Vagina (tissue), 2 donors: ENCODE measurements at regions not wholly inside any gene's neighbourhood (a gene's known extent, or its start where the extent isn't known, plus 50 kb on each side); places are given as distances from the start of the nearest gene placed in this dataset.

Experiments
- DNase-seq, 2 donors: peaks; one replicate each; pipeline ENCODE4 v3.0.0-alpha.2; 2017; ENCODE audit errors: extremely low spot score in 2 of 2
- H3K27ac ChIP-seq: fragments of 200-600 bp; sonication (generic); one replicate; pipeline ENCODE4 v1.5.1; 2019
- H3K27me3 ChIP-seq: fragments of 200-600 bp; sonication (generic); one replicate; pipeline ENCODE4 v1.5.1; 2019
- H3K36me3 ChIP-seq, 2 donors: fragments of 200-600 bp; sonication (generic); one replicate each; pipeline ENCODE4 v1.5.1; 2017 to 2019
- H3K4me1 ChIP-seq: fragments of 200-600 bp; sonication (generic); one replicate; pipeline ENCODE4 v1.5.1; 2019
- H3K4me3 ChIP-seq, 2 donors: fragments of 200-600 bp; sonication (generic); 1 replicate in 1 of 2; 2 replicates in 1 of 2; pipeline ENCODE4 v1.5.1; 2016 to 2019
- H3K9me3 ChIP-seq: fragments of 200-600 bp; sonication (generic); one replicate; pipeline ENCODE4 v1.5.1; 2019
- POLR2A ChIP-seq, 2 donors: fragments of 450-650 bp; IDR thresholded peaks; one replicate each; pipeline ENCODE4 v1.6.1; 2017; ENCODE audit warnings: antibody characterized with exemption in 2 of 2, mild to moderate bottlenecking in 2 of 2, moderate library complexity in 2 of 2
- POLR2AphosphoS5 ChIP-seq, 2 donors: sonication (generic); formaldehyde crosslinking; IDR thresholded peaks; one replicate each; pipeline ENCODE4 v1.9.0; 2017; ENCODE audit warnings: antibody characterized with exemption in 2 of 2, mild to moderate bottlenecking in 2 of 2, low read depth in 1 of 2; ENCODE audit not compliant: insufficient read depth in 1 of 2
- intact Hi-C: fragments of 100-400 bp; cut with DNase I; formaldehyde crosslinking; loops from one replicate; pipeline ENCODE4 v1.15.1; 2023
- TF ChIP-seq, protein P1 (sequence below), 3 experiments: fragments of 450-650 bp in 2 of 3; fragments of 200-600 bp in 1 of 3; sonication (generic) in 1 of 3; IDR thresholded peaks; one replicate each; pipeline ENCODE4 v1.5.1; 2017 to 2019; ENCODE audit warnings: antibody characterized with exemption in 3 of 3, mild to moderate bottlenecking in 2 of 3, moderate library complexity in 2 of 3

DNA sequence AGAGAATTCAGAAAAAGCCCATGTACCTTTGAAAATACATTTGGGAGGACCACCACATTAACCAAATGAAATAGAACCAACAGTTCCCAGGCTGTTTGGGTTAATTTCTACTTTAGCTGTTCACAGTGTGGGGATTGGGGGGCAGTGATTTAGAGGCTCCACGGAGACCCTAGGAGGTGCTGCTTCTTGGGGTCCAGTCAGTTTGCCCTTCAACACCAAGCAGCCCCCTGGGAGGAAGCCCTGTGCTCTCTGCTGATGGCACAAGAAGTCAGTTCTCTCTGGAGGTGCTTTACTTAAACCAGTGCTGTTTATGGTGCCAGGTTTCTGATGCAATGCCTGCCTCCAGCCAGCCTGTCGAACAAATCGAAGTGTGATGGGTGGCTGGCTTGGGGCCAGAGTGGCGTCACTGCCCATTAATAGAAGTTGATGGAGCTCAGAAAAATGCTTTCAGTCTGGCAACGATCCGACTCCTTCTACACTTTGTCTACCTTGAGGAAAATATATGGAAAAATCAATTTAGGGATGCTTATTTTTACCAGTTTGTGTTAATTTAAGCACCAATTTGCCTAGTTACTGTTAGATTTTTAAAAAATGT, 134.0 kb downstream of the SNX18 start:
- TF ChIP-seq, protein P1, sequence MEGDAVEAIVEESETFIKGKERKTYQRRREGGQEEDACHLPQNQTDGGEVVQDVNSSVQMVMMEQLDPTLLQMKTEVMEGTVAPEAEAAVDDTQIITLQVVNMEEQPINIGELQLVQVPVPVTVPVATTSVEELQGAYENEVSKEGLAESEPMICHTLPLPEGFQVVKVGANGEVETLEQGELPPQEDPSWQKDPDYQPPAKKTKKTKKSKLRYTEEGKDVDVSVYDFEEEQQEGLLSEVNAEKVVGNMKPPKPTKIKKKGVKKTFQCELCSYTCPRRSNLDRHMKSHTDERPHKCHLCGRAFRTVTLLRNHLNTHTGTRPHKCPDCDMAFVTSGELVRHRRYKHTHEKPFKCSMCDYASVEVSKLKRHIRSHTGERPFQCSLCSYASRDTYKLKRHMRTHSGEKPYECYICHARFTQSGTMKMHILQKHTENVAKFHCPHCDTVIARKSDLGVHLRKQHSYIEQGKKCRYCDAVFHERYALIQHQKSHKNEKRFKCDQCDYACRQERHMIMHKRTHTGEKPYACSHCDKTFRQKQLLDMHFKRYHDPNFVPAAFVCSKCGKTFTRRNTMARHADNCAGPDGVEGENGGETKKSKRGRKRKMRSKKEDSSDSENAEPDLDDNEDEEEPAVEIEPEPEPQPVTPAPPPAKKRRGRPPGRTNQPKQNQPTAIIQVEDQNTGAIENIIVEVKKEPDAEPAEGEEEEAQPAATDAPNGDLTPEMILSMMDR (IDR thresholded peaks at IDR 0.05): no peak
- TF ChIP-seq POLR2AphosphoS5 (IDR thresholded peaks at IDR 0.05; ENCODE audit: insufficient read depth in 1 of 2, low read depth in 1 of 2): peak in 1 of 2 donors; percentile 15
- Histone ChIP-seq H3K9me3 (no peaks in the 10 kb centered on the region), H3K4me3 (no peak overlapping the region), H3K27me3 (no peaks in the 10 kb centered on the region), H3K4me1 (peaks cover 13% of the 10 kb centered on the region), H3K27ac (peak overlapping the region; percentile 24), H3K36me3 (no peaks in the 10 kb centered on the region)
- intact Hi-C loops: no loop called here
- no peak for DNase-seq

DNA sequence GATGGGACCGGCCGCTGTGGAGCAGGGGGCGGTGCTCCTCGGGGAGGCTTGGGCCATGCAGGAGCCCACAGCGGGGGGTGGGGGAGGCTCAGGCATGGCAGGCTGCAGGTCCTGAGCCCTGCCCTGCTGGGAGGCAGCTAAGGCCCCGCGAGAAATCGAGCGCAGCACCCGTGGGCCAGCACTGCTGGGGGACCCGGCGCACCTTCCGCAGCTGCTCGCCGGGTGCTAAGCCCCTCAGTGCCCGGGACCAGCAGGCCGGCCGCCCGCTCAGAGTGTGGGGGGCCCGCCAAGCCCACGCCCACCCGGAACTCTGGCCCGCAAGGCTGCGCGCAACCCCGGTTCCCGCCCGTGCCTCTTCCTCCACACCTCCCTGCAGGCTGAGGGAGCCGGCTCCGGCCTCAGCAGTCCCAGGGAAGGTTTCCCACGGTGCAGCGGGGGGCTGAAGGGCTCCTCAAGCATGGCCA, 131.5 kb downstream of the SNX18 start:
- Histone ChIP-seq H3K4me1 (peaks cover 24% of the 10 kb centered on the region), H3K4me3 (no peak overlapping the region), H3K27ac (no peak overlapping the region), H3K27me3 (no peaks in the 10 kb centered on the region), H3K36me3 (no peaks in the 10 kb centered on the region), H3K9me3 (no peaks in the 10 kb centered on the region)
- TF ChIP-seq POLR2A (IDR thresholded peaks at IDR 0.05): no peak
- TF ChIP-seq, protein P1 (IDR thresholded peaks at IDR 0.05): no peak
- no peak for TF ChIP-seq POLR2AphosphoS5 (IDR thresholded peaks at IDR 0.05; ENCODE audit: insufficient read depth in 1 of 2, low read depth in 1 of 2)
- DNase-seq: no peak
- intact Hi-C loops: loop anchor here (10.0 kb wide), 1 partner anchor 196 kb away; no protein-coding TSS in a partner anchor

DNA sequence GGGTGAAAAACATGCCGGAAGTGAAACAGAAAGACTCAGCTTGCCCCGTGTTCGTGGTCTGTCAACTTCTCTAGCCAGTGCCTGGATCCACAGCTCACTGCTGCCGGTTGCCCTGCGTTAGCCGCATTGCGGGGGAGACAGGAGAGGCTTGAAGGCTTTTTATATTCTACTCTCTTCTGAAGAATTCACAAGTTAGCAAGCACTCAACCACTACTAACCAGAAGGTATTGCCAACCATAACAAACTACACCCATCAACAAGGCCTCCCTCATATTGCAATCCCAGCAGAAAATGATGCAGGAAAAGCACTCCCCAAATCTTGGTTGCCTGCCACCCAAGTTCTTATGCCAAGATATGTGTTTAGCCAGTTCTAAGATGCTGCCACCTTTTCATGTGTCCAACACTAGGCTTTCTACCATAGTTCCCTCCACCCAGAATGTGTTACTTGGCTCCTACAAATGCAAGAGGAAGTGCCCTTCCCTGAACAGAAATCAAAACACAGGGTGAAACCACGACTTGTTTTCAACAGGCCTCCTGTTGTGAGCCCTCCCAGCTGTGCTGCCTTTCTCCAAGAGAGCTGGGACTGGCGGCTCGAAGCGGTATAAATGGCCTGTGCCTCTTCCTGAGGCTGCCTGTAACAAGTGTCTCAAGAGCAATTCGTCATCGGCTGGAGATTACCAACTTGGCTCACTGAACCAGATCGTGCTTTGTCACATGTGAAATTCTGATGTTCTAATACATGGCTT, 129.0 kb downstream of the SNX18 start:
- H3K36me3 ChIP-seq: no peaks in the 10 kb centered on the region
- TF ChIP-seq POLR2A (IDR thresholded peaks at IDR 0.05) (no peak), POLR2AphosphoS5 (IDR thresholded peaks at IDR 0.05; ENCODE audit: insufficient read depth in 1 of 2, low read depth in 1 of 2) (peak; percentile 22 to 67)
- TF ChIP-seq, protein P1 (IDR thresholded peaks at IDR 0.05): no peak
- H3K27ac ChIP-seq: peak overlapping the region; percentile 59
- H3K4me3 ChIP-seq: no peak overlapping the region
- H3K4me1 ChIP-seq: peaks cover 30% of the 10 kb centered on the region
- DNase-seq: no peak
- intact Hi-C loops: loop anchor here (10.0 kb wide), 1 partner anchor 198 kb away; no protein-coding TSS in a partner anchor
- H3K9me3 ChIP-seq: no peaks in the 10 kb centered on the region
- H3K27me3 ChIP-seq: no peaks in the 10 kb centered on the region

DNA sequence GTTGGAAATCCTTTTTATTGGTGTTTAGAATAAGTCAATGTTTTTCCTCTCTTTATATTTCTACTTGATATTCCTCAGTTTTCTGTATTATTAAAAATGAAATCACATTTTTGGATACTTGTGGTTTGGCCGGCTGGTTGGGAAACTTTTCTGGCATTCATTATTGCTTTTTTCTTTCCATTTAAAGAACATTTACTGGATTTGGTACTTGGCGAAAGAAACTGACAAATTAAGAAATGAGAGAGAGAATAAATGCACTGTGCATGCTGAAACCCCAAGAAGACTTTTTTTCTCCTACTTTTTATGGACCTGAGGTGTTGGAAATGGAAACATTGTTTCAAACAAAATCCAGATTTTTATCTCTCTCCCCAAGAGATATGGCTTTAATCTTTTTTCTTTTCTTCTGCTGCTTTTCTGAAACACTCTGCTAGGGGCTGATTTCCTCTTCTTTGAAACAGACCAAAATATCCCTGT, 128.4 kb downstream of the SNX18 start:
- intact Hi-C loops: loop anchor here (10.0 kb wide), 1 partner anchor 199 kb away; no protein-coding TSS in a partner anchor

More for the DNA sequence above, 128.4 kb downstream of the SNX18 start:
- no peak for DNase-seq
- Histone ChIP-seq H3K27ac (peak overlapping the region; percentile 59), H3K4me1 (peaks cover 30% of the 10 kb centered on the region), H3K27me3 (no peaks in the 10 kb centered on the region), H3K4me3 (no peak overlapping the region), H3K9me3 (no peaks in the 10 kb centered on the region), H3K36me3 (no peaks in the 10 kb centered on the region)
- TF ChIP-seq, protein P1 (IDR thresholded peaks at IDR 0.05): no peak
- peak in 1 of 2 donors; percentile 25 for TF ChIP-seq POLR2AphosphoS5 (IDR thresholded peaks at IDR 0.05; ENCODE audit: insufficient read depth in 1 of 2, low read depth in 1 of 2)
